HepG2 (cell line): ENCODE measurements at regions not wholly inside any gene's neighbourhood (a gene's known extent, or its start where the extent isn't known, plus 50 kb on each side); places are given as distances from the start of the nearest gene placed in this dataset.

ENCODE experiments used
- ARNT2 ChIP-seq: sonication (generic); formaldehyde crosslinking; IDR thresholded peaks from 2 replicates; pipeline ENCODE4 v1.8.0; 2022; ENCODE audit warnings: mild to moderate bottlenecking, low read depth, missing genetic modification reagents, moderate library complexity
- BHLHE40 ChIP-seq: IDR thresholded peaks from 2 replicates; pipeline ENCODE4 v1.6.1; 2011; ENCODE audit warnings: low read length, improper control_type of control experiment
- FIP1L1 ChIP-seq: fragments of 200-400 bp; formaldehyde crosslinking; IDR thresholded peaks from 2 replicates; pipeline ENCODE4 v1.6.1; 2018; ENCODE audit warnings: low read depth, mild to moderate bottlenecking, low read length, moderate library complexity, borderline replicate concordance; ENCODE audit not compliant: insufficient read depth
- FOXA3 ChIP-seq: IDR thresholded peaks from 2 replicates; pipeline ENCODE4 v1.6.1; 2016; ENCODE audit warnings: missing genetic modification reagents, missing compliant biosample characterization
- FOXP1 ChIP-seq, 2 experiments: fragments of 450-650 bp in 1 of 2; IDR thresholded peaks; 2 replicates each; pipeline ENCODE4 v1.6.1; 2017 to 2018; ENCODE audit warnings: antibody characterized with exemption in 1 of 2
- IKZF1 ChIP-seq: fragments of 450-650 bp; IDR thresholded peaks from 2 replicates; pipeline ENCODE4 v1.7.1; 2016
- IKZF5 ChIP-seq: IDR thresholded peaks from 2 replicates; pipeline ENCODE4 v1.6.1; 2018; ENCODE audit warnings: missing genetic modification reagents, mild to moderate bottlenecking, missing compliant biosample characterization
- NCOR1 ChIP-seq: fragments of 200-600 bp; sonication (generic); IDR thresholded peaks from 2 replicates; pipeline ENCODE4 v1.7.0; 2017; ENCODE audit warnings: antibody characterized with exemption, low read length, borderline replicate concordance
- NRL ChIP-seq: sonication (generic); formaldehyde crosslinking; IDR thresholded peaks from 2 replicates; pipeline ENCODE4 v1.5.0; 2020; ENCODE audit warnings: missing genetic modification reagents, mild to moderate bottlenecking, moderate library complexity, borderline replicate concordance
- PPARG ChIP-seq: conservative IDR thresholded peaks from 2 replicates; pipeline ENCODE4 v1.6.1; 2016; ENCODE audit warnings: missing biosample characterization, missing genetic modification reagents
- RNF2 ChIP-seq: fragments of 450-650 bp; conservative IDR thresholded peaks from 2 replicates; pipeline ENCODE4 v1.6.1; 2016; ENCODE audit warnings: low read depth
- TBX2 ChIP-seq: sonication (generic); formaldehyde crosslinking; IDR thresholded peaks from 2 replicates; pipeline ENCODE4 v1.5.0; 2020; ENCODE audit warnings: missing genetic modification reagents, mild to moderate bottlenecking, borderline replicate concordance
- ZBTB38 ChIP-seq: sonication (generic); formaldehyde crosslinking; IDR thresholded peaks from 2 replicates; pipeline ENCODE4 v1.5.1; 2020; ENCODE audit warnings: mild to moderate bottlenecking, missing genetic modification reagents
- ZNF331 ChIP-seq: sonication (generic); formaldehyde crosslinking; IDR thresholded peaks from 2 replicates; pipeline ENCODE4 v1.4.0; 2020; ENCODE audit warnings: missing genetic modification reagents
- ZNF503 ChIP-seq: sonication (generic); formaldehyde crosslinking; IDR thresholded peaks from 2 replicates; pipeline ENCODE4 v1.4.0; 2020; ENCODE audit warnings: missing genetic modification reagents
- ZNF709 ChIP-seq: sonication (generic); formaldehyde crosslinking; IDR thresholded peaks from 2 replicates; pipeline ENCODE4 v1.5.0; 2020; ENCODE audit warnings: mild to moderate bottlenecking, missing genetic modification reagents
- TF ChIP-seq, protein P1 (sequence below): sonication (generic); formaldehyde crosslinking; IDR thresholded peaks from 2 replicates; pipeline ENCODE4 v1.5.0; 2020; ENCODE audit warnings: mild to moderate bottlenecking, missing genetic modification reagents, moderate library complexity
- TF ChIP-seq, protein P2 (sequence below): sonication (generic); formaldehyde crosslinking; IDR thresholded peaks from 2 replicates; pipeline ENCODE4 v1.5.1; 2020; ENCODE audit warnings: mild to moderate bottlenecking, missing genetic modification reagents, moderate library complexity

DNA sequence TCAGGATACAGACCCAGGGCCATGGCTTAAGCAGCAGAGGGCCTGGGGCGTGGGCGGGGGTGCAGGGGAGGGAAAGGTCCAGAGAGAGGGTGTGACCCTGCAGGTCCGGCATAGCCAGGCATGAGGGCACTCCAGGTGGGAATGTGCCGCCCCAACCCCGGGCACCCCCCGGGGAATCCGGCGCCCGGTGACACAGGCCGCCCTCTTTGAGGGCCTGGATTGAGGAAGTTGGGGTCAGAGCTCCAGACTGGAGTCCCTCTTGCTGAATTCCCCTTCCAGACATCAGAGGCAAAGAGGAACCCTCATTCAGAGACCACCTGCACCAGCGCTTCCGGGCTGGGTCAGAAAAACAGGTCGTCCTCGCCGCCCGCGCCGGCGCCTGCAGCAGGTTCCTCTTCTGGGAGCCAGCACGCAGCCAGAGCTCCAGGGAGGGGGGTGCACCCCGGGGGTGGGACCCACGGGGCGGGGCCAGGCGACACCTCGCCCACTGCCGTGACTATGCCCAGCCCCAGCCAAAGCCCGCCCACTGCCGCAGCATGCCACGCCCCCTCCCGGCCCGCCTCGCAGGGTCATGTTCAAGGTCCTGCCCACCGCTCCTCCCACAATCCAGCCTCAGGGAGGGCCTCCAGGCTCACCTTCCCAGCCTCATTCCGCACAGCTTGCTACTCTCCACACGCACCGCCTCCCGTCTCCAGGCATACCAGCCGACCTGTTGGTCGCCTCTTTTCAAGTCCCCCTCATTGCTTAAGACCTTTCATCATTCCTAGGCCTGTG is 98.3 kb upstream of the ID2 start (continued):
- peak; percentile 58; the same call in 1 of the 2 replicates for TF ChIP-seq TBX2 (CRISPR knock-in tag)
- peak; percentile 56; the same call in 1 of the 2 replicates for TF ChIP-seq FOXA3 (CRISPR knock-in tag)
- peak; percentile 49; the same call in 1 of the 2 replicates for TF ChIP-seq NCOR1
- 0 out of 2 replicates have a peak, but pooled peaks have one; percentile 27 for TF ChIP-seq PPARG (CRISPR knock-in tag)
- TF ChIP-seq ZNF331 (CRISPR knock-in tag): peak; percentile 41; the same call in 1 of the 2 replicates
- TF ChIP-seq ARNT2 (CRISPR knock-in tag): peak; percentile 63; the same call in 1 of the 2 replicates
- no peak for TF ChIP-seq FOXP1 (IDR thresholded peaks at IDR 0.05)
- TF ChIP-seq FOXP1 (CRISPR knock-in tag; IDR thresholded peaks at IDR 0.05): 0 out of 2 replicates have a peak, but pooled peaks have one; percentile 11
- TF ChIP-seq IKZF5 (CRISPR knock-in tag): peak; percentile 46; the same call in 1 of the 2 replicates
- no peak; the same call in 1 of the 2 replicates for TF ChIP-seq ZNF709 (CRISPR knock-in tag)
- TF ChIP-seq, protein P1, sequence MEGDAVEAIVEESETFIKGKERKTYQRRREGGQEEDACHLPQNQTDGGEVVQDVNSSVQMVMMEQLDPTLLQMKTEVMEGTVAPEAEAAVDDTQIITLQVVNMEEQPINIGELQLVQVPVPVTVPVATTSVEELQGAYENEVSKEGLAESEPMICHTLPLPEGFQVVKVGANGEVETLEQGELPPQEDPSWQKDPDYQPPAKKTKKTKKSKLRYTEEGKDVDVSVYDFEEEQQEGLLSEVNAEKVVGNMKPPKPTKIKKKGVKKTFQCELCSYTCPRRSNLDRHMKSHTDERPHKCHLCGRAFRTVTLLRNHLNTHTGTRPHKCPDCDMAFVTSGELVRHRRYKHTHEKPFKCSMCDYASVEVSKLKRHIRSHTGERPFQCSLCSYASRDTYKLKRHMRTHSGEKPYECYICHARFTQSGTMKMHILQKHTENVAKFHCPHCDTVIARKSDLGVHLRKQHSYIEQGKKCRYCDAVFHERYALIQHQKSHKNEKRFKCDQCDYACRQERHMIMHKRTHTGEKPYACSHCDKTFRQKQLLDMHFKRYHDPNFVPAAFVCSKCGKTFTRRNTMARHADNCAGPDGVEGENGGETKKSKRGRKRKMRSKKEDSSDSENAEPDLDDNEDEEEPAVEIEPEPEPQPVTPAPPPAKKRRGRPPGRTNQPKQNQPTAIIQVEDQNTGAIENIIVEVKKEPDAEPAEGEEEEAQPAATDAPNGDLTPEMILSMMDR (CRISPR knock-in tag): peak; percentile 20; the same call in 1 of the 2 replicates
- no peak for TF ChIP-seq BHLHE40
- TF ChIP-seq, protein P2, sequence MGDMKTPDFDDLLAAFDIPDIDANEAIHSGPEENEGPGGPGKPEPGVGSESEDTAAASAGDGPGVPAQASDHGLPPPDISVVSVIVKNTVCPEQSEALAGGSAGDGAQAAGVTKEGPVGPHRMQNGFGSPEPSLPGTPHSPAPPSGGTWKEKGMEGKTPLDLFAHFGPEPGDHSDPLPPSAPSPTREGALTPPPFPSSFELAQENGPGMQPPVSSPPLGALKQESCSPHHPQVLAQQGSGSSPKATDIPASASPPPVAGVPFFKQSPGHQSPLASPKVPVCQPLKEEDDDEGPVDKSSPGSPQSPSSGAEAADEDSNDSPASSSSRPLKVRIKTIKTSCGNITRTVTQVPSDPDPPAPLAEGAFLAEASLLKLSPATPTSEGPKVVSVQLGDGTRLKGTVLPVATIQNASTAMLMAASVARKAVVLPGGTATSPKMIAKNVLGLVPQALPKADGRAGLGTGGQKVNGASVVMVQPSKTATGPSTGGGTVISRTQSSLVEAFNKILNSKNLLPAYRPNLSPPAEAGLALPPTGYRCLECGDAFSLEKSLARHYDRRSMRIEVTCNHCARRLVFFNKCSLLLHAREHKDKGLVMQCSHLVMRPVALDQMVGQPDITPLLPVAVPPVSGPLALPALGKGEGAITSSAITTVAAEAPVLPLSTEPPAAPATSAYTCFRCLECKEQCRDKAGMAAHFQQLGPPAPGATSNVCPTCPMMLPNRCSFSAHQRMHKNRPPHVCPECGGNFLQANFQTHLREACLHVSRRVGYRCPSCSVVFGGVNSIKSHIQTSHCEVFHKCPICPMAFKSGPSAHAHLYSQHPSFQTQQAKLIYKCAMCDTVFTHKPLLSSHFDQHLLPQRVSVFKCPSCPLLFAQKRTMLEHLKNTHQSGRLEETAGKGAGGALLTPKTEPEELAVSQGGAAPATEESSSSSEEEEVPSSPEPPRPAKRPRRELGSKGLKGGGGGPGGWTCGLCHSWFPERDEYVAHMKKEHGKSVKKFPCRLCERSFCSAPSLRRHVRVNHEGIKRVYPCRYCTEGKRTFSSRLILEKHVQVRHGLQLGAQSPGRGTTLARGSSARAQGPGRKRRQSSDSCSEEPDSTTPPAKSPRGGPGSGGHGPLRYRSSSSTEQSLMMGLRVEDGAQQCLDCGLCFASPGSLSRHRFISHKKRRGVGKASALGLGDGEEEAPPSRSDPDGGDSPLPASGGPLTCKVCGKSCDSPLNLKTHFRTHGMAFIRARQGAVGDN (CRISPR knock-in tag): peak; percentile 61
- peak; percentile 78; the same call in 1 of the 2 replicates for TF ChIP-seq ZBTB38 (CRISPR knock-in tag)
- no peak for TF ChIP-seq FIP1L1
- TF ChIP-seq NRL (CRISPR knock-in tag): no peak
- TF ChIP-seq ZNF503: 0 out of 2 replicates have a peak, but pooled peaks have one; percentile 20
- no peak for TF ChIP-seq IKZF1
- peak; percentile 49; the same call in 1 of the 2 replicates for TF ChIP-seq RNF2
